Naive B cell (primary cell): ENCODE measurements at regions not wholly inside any gene's neighbourhood (a gene's known extent, or its start where the extent isn't known, plus 50 kb on each side); places are given as distances from the start of the nearest gene placed in this dataset.

ENCODE experiments used
- ATAC-seq, 2 donors: fragments of 150-1000 bp; cut with Tn5 transposase; 2 replicates each; pipeline ENCODE4 v1.10.0; 2021; ENCODE audit warnings: low read depth in 2 of 2, mild to moderate bottlenecking in 2 of 2, moderate library complexity in 2 of 2
- DNase-seq: peaks from one replicate; pipeline ENCODE4 v3.0.0; 2022
- H3K27ac Mint-ChIP-seq, 6 donors: one replicate each; pipeline ENCODE4 v1.8.0; 2020 to 2022; ENCODE audit warnings: mild to moderate bottlenecking in 6 of 6, mixed read lengths in 6 of 6, moderate library complexity in 5 of 6, inconsistent platforms in 2 of 6
- H3K27me3 Mint-ChIP-seq, 3 donors: one replicate each; pipeline ENCODE4 v1.8.0; 2021 to 2022; ENCODE audit warnings: mixed read lengths in 3 of 3, mild to moderate bottlenecking in 1 of 3
- H3K36me3 Mint-ChIP-seq, 2 donors: one replicate each; pipeline ENCODE4 v1.8.0; 2020 to 2022; ENCODE audit warnings: mixed read lengths in 2 of 2, inconsistent platforms in 1 of 2, mild to moderate bottlenecking in 1 of 2
- H3K4me1 Mint-ChIP-seq, 3 donors: one replicate each; pipeline ENCODE4 v1.8.0; 2020 to 2022; ENCODE audit warnings: mixed read lengths in 3 of 3, inconsistent platforms in 1 of 3, mild to moderate bottlenecking in 1 of 3, moderate library complexity in 1 of 3
- H3K4me3 Mint-ChIP-seq, 8 donors: one replicate each; pipeline ENCODE4 v1.8.0; 2020 to 2022; ENCODE audit warnings: mild to moderate bottlenecking in 8 of 8, mixed read lengths in 8 of 8, moderate library complexity in 8 of 8, inconsistent platforms in 2 of 8
- H3K9me3 Mint-ChIP-seq, 7 donors: one replicate each; pipeline ENCODE4 v1.8.0; 2020 to 2022; ENCODE audit warnings: mixed read lengths in 7 of 7, mild to moderate bottlenecking in 5 of 7, inconsistent platforms in 2 of 7, moderate library complexity in 1 of 7

- H3K4me1 Mint-ChIP-seq, result no peaks in the 10 kb centered on the region
- ATAC-seq, result no peak
- peaks cover 0 to 7% (median 0%) of the 10 kb centered on the region in 7 donors for H3K9me3 Mint-ChIP-seq
Observed at GRCh38 chr9:107102011-107102410, 181.1 kb upstream of the RAD23B start.

GRCh38 chr9:107103621-107104020 is 179.5 kb upstream of the RAD23B start:
- no peak overlapping the region for H3K4me3 Mint-ChIP-seq
- no peak overlapping the region for H3K27ac Mint-ChIP-seq
- ATAC-seq, result no peak
- peaks cover 0 to 7% (median 0%) of the 10 kb centered on the region in 7 donors for H3K9me3 Mint-ChIP-seq
- no peak for DNase-seq
- H3K4me1 Mint-ChIP-seq, result no peaks in the 10 kb centered on the region
- peaks cover 12 to 26% (median 15%) of the 10 kb centered on the region in 3 donors for H3K27me3 Mint-ChIP-seq
- H3K36me3 Mint-ChIP-seq, result no peaks in the 10 kb centered on the region

More at GRCh38 chr9:107102011-107102410, 181.1 kb upstream of the RAD23B start:
- H3K27ac Mint-ChIP-seq, result no peak overlapping the region
- no peaks in the 10 kb centered on the region for H3K36me3 Mint-ChIP-seq
- H3K27me3 Mint-ChIP-seq, result peaks cover 12 to 14% (median 14%) of the 10 kb centered on the region in 3 donors
- H3K4me3 Mint-ChIP-seq, result no peak overlapping the region
- DNase-seq, result no peak

- Mint-ChIP-seq H3K36me3 (peaks cover 0 to 4% of the 10 kb centered on the region in 2 donors), H3K4me1 (no peaks in the 10 kb centered on the region), H3K27me3 (peaks cover 19 to 31% (median 23%) of the 10 kb centered on the region in 3 donors), H3K9me3 (no peaks in the 10 kb centered on the region), H3K4me3 (no peak overlapping the region), H3K27ac (no peak overlapping the region)
- DNase-seq (no peak), ATAC-seq (no peak)
Observed at GRCh38 chr9:107105784-107106183, 177.3 kb upstream of the RAD23B start.

DNA sequence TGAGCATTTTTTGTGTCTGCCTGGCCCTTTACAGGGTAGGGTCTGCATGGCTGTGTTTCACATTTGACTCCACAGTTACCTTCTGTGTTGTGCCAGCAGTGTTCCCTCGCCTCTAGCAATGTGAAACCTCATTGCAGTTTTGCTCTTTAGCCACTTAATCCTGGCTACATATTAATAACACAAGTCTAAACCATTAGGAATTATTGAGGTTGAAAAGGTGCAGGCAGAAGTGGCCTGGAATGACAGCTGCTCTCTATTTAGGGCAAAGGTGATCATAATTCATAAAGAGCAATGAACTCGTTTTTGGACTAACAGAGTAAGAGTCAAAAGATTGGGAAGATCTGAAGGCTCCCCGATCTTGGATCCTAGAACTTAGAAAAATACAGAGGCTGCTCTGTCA is 176.7 kb upstream of the RAD23B start:
- H3K4me1 Mint-ChIP-seq, result no peaks in the 10 kb centered on the region
- peaks cover 19 to 31% (median 23%) of the 10 kb centered on the region in 3 donors for H3K27me3 Mint-ChIP-seq
- no peak overlapping the region for H3K27ac Mint-ChIP-seq
- H3K36me3 Mint-ChIP-seq, result peaks cover 0 to 4% of the 10 kb centered on the region in 2 donors
- H3K4me3 Mint-ChIP-seq, result no peak overlapping the region
- DNase-seq (no peak), ATAC-seq (no peak)
- no peaks in the 10 kb centered on the region for H3K9me3 Mint-ChIP-seq

GRCh38 chr9:107108342-107109130 is 174.5 kb upstream of the RAD23B start:
- DNase-seq, result no peak
- H3K9me3 Mint-ChIP-seq, result no peaks in the 10 kb centered on the region
- H3K27me3 Mint-ChIP-seq, result peaks cover 26 to 37% (median 28%) of the 10 kb centered on the region in 3 donors
- H3K4me1 Mint-ChIP-seq, result peaks cover 0 to 6% (median 0%) of the 10 kb centered on the region in 3 donors
- no peak overlapping the region for H3K27ac Mint-ChIP-seq
- peaks cover 0 to 4% of the 10 kb centered on the region in 2 donors for H3K36me3 Mint-ChIP-seq
- no peak overlapping the region for H3K4me3 Mint-ChIP-seq
- no peak for ATAC-seq

DNA sequence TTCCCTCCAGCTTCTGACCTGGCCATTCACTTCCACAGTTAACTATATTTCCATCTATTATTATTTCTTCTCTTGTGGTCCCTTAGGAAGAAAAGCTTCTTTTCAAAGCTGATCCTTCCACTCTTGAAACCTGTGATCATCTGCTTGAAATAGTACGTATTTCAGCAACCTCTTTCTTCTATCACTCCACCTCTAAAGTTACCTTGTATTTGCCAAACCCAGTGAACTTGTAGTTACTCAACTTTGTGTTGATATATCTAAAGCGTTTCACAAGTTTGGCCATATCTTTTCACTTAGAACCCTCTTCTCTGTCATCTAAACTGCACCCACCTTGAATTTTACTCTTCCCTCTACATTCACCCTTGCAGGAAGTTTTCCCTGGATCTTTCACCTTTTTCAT is 173.8 kb upstream of the RAD23B start:
- ATAC-seq (no peak), DNase-seq (no peak)
- H3K27ac Mint-ChIP-seq, result no peak overlapping the region
- peaks cover 0 to 4% of the 10 kb centered on the region in 2 donors for H3K36me3 Mint-ChIP-seq
- no peak overlapping the region for H3K4me3 Mint-ChIP-seq
- no peaks in the 10 kb centered on the region for H3K9me3 Mint-ChIP-seq
- peaks cover 0 to 6% (median 0%) of the 10 kb centered on the region in 3 donors for H3K4me1 Mint-ChIP-seq
- peaks cover 29 to 34% (median 32%) of the 10 kb centered on the region in 3 donors for H3K27me3 Mint-ChIP-seq

DNA sequence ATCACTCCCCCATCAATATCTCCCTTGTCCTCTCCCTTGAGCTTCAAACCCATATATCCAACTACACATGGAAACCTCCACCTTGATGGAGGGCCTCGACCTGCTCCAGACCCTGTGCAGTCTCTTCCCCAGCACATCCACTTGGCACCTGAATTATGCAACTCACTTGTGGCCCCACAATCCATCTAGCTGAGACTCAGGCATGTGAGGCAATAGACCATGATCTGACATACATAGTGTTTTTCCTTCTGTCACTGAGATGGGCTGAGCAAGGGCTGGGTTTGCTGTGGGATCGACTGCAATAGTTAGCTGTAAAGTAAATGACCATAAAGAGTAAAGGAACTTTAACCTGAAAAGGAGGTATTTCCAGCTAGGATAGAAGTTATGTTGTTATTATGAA is 172.9 kb upstream of the RAD23B start:
- DNase-seq (no peak), ATAC-seq (no peak)
- H3K27ac Mint-ChIP-seq, result no peak overlapping the region
- H3K27me3 Mint-ChIP-seq, result peaks cover 32 to 38% (median 35%) of the 10 kb centered on the region in 3 donors
- no peak overlapping the region for H3K4me3 Mint-ChIP-seq
- no peaks in the 10 kb centered on the region for H3K9me3 Mint-ChIP-seq
- H3K36me3 Mint-ChIP-seq, result peaks cover 0 to 4% of the 10 kb centered on the region in 2 donors
- H3K4me1 Mint-ChIP-seq, result peaks cover 0 to 6% (median 0%) of the 10 kb centered on the region in 3 donors

DNA sequence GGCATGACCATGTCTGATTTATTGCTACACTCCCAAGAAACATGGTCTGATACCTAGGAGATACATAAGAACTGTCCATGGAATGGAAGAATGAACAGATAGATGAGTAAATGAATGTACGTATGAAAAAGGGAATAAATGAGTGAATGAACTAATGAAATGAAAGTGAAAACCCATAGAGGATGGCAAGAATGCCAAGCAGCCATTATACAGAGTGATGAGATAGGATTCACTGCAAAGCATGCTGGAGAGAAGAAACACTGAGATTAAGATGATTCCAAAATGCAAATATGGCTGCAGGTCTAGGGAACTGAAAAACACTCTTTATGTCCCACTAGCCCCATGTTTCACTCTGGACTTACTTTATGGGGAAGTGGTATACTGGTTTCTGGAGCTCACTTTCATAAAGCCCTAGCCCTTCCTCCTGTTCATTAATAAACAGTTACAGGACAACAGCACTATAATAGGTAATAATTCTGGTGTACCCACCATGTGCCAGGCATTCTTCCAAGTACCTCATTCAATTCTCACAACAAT is 170.3 kb upstream of the RAD23B start:
- no peaks in the 10 kb centered on the region for H3K9me3 Mint-ChIP-seq
- peaks cover 0 to 4% of the 10 kb centered on the region in 2 donors for H3K36me3 Mint-ChIP-seq
- ATAC-seq, result peak in 1 of 2 donors; percentile 41
- no peak overlapping the region for H3K4me3 Mint-ChIP-seq
- no peak overlapping the region for H3K27ac Mint-ChIP-seq
- H3K4me1 Mint-ChIP-seq, result peaks cover 0 to 6% (median 0%) of the 10 kb centered on the region in 3 donors
- peaks cover 25 to 38% (median 36%) of the 10 kb centered on the region in 3 donors for H3K27me3 Mint-ChIP-seq
- no peak for DNase-seq

GRCh38 chr9:107118863-107119624 is 164.0 kb upstream of the RAD23B start:
- no peaks in the 10 kb centered on the region for H3K36me3 Mint-ChIP-seq
- ATAC-seq, result no peak
- H3K27me3 Mint-ChIP-seq, result peaks cover 6 to 27% (median 15%) of the 10 kb centered on the region in 3 donors
- H3K9me3 Mint-ChIP-seq, result no peaks in the 10 kb centered on the region
- no peak overlapping the region for H3K27ac Mint-ChIP-seq
- DNase-seq, result no peak
- H3K4me1 Mint-ChIP-seq, result no peaks in the 10 kb centered on the region
- peak overlapping the region in 1 of 8 donors; percentile 73 for H3K4me3 Mint-ChIP-seq

DNA sequence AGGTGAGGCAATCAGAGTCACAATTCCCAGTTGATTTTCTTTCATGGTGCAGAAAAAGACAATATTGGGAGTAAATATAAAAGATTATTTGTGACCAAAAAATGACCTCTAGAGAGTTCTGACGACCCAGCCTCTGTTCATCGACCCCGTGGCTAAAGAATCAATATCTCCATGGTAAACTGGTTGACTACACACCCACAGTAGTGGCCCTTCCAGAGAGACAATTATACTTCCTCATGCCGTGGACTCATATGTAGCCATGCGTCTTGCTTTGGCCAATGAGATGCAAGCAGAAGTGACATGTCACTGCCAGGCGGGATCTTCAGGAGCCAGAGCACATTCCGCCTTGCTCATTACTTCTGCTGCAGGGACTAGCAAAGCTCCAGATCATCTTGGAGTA is 163.3 kb upstream of the RAD23B start:
- Mint-ChIP-seq H3K36me3 (no peaks in the 10 kb centered on the region), H3K9me3 (peaks cover 0 to 2% (median 0%) of the 10 kb centered on the region in 7 donors), H3K4me1 (no peaks in the 10 kb centered on the region), H3K27ac (no peak overlapping the region), H3K4me3 (no peak overlapping the region), H3K27me3 (peaks cover 6 to 20% (median 8%) of the 10 kb centered on the region in 3 donors)
- ATAC-seq (no peak), DNase-seq (no peak)

GRCh38 chr9:107123389-107123788 is 159.7 kb upstream of the RAD23B start:
- Mint-ChIP-seq H3K27ac (no peak overlapping the region), H3K27me3 (peaks cover 18 to 24% (median 23%) of the 10 kb centered on the region in 3 donors), H3K9me3 (peaks cover 0 to 4% (median 0%) of the 10 kb centered on the region in 7 donors), H3K4me1 (no peaks in the 10 kb centered on the region), H3K4me3 (no peak overlapping the region), H3K36me3 (no peaks in the 10 kb centered on the region)
- DNase-seq, result no peak
- ATAC-seq, result no peak

- Mint-ChIP-seq H3K9me3 (peaks cover 0 to 4% (median 0%) of the 10 kb centered on the region in 7 donors), H3K27me3 (peaks cover 13 to 26% (median 22%) of the 10 kb centered on the region in 3 donors), H3K36me3 (no peaks in the 10 kb centered on the region), H3K4me3 (no peak overlapping the region), H3K27ac (no peak overlapping the region), H3K4me1 (no peaks in the 10 kb centered on the region)
- DNase-seq (no peak), ATAC-seq (no peak)
Observed at GRCh38 chr9:107127608-107128007, 155.5 kb upstream of the RAD23B start.

DNA sequence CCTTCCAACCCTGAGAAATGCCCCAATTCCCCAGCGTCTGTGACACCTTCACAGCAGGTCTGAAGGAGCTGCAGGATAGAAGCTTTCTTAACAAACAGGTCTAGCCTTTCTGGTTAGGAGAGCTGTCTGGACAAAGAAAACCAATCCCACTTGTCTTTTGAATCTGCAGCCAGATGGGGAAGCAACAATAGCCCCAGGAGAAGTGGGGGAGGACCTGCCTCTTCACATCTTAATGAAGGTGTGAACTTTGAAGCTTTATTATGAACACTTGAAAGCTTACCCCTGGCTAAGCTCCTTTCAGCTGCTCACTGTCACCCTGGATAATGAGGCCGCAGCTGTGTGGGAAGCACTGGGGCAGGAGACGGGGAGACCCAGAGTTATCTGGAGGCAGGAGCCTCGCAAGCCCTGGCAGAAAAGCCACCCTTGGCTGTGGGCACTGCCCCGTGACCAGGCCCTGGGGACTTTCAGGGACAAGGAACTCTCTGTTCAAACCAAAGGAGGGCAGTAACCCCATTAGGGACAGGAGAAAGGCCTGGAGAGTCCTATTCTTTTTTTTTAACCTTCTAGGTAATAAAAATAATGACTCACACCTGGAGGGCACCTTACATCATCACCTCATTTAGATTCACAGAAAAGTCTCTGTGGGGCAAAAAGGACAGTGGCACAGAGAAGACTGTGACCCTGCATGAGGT is 151.8 kb upstream of the RAD23B start:
- Mint-ChIP-seq H3K36me3 (no peaks in the 10 kb centered on the region), H3K4me3 (no peak overlapping the region), H3K27ac (no peak overlapping the region), H3K4me1 (no peaks in the 10 kb centered on the region), H3K9me3 (peaks cover 0 to 2% (median 0%) of the 10 kb centered on the region in 7 donors), H3K27me3 (peaks cover 16 to 36% (median 22%) of the 10 kb centered on the region in 3 donors)
- ATAC-seq, result no peak
- DNase-seq, result no peak
